SK-N-SH (cell line): ENCODE measurements at regions not wholly inside any gene's neighbourhood (a gene's known extent, or its start where the extent isn't known, plus 50 kb on each side); places are given as distances from the start of the nearest gene placed in this dataset.

Experiments
- CTCF ChIA-PET: fragments of 300-600, 350-600 bp; formaldehyde crosslinking; extraction: SDS; loops from one replicate; lab custom pipeline; 2021; lab: Yijun Ruan, JAX
- POLR2A ChIA-PET: fragments of 350-600 bp; sonication (Branson Sonifier 250); formaldehyde crosslinking; extraction: SDS; loops from one replicate; lab custom pipeline; 2020; ENCODE audit warnings: antibody characterized with exemption, inconsistent platforms; lab: Yijun Ruan, JAX
- DNase-seq: peaks from one replicate; pipeline ENCODE4 v3.0.0; 2012
- H2AFZ ChIP-seq: fragments of 200-600 bp; sonication (generic); 2 replicates; pipeline ENCODE4 v1.8.1; 2016; ENCODE audit warnings: antibody characterized with exemption, mild to moderate bottlenecking, low read depth
- H3F3A ChIP-seq: fragments of 200-600 bp; sonication (generic); replicated peaks from 2 replicates; pipeline ENCODE3; 2016; ENCODE audit warnings: antibody characterized with exemption, mild to moderate bottlenecking; ENCODE audit not compliant: insufficient read depth
- H3K27ac ChIP-seq, 2 experiments: fragments of 200-500 bp in 1 of 2; fragments of 200-600 bp in 1 of 2; sonication (Bioruptor generic) in 1 of 2; sonication (generic), shearing (Covaris generic) in 1 of 2; 2 replicates each; pipeline versions ENCODE4 v1.5.1 to v1.6.1; 2014 to 2016; ENCODE audit warnings: low read depth in 2 of 2, inconsistent platforms in 1 of 2, low read length in 1 of 2, mild to moderate bottlenecking in 1 of 2, mixed read lengths in 1 of 2
- H3K27me3 ChIP-seq: fragments of 200-600 bp; sonication (generic), shearing (Covaris generic); 2 replicates; pipeline ENCODE4 v1.6.1; 2016; ENCODE audit warnings: mixed run types; ENCODE audit not compliant: insufficient read depth
- H3K36me3 ChIP-seq, 2 experiments: fragments of 200-500 bp in 1 of 2; fragments of 200-600 bp in 1 of 2; sonication (Bioruptor generic) in 1 of 2; sonication (generic) in 1 of 2; replicated peaks in 1 of 2; 2 replicates each; pipeline versions ENCODE3 to v1.5.1; 2014 to 2016; ENCODE audit warnings: low read length in 1 of 2, mild to moderate bottlenecking in 1 of 2; ENCODE audit not compliant: insufficient read depth in 2 of 2, control insufficient read depth in 1 of 2
- H3K4me1 ChIP-seq, 2 experiments: fragments of 200-500 bp in 1 of 2; fragments of 200-600 bp in 1 of 2; sonication (Bioruptor generic) in 1 of 2; sonication (generic), shearing (Covaris generic) in 1 of 2; 2 replicates each; pipeline versions ENCODE4 v1.5.1 to v1.6.1; 2014 to 2016; ENCODE audit warnings: low read depth in 1 of 2, low read length in 1 of 2, mixed run types in 1 of 2; ENCODE audit not compliant: insufficient read depth in 2 of 2, control insufficient read depth in 1 of 2
- H3K4me2 ChIP-seq: fragments of 200-600 bp; sonication (generic), shearing (Covaris generic); 2 replicates; pipeline ENCODE4 v1.6.1; 2017; ENCODE audit warnings: mixed run types
- H3K4me3 ChIP-seq, 2 experiments: fragments of 200-500 bp in 1 of 2; fragments of 200-600 bp in 1 of 2; sonication (Bioruptor generic) in 1 of 2; sonication (generic), shearing (Covaris generic) in 1 of 2; 2 replicates each; pipeline versions ENCODE4 v1.5.1 to v1.8.1; 2014 to 2016; ENCODE audit warnings: low read depth in 2 of 2, inconsistent platforms in 1 of 2, low read length in 1 of 2, mild to moderate bottlenecking in 1 of 2, mixed read lengths in 1 of 2, moderate library complexity in 1 of 2
- H3K79me2 ChIP-seq: fragments of 200-600 bp; sonication (generic); 2 replicates; pipeline ENCODE4 v1.8.1; 2017; ENCODE audit warnings: mild to moderate bottlenecking; ENCODE audit not compliant: insufficient read depth
- H3K9ac ChIP-seq: fragments of 200-600 bp; sonication (generic); 2 replicates; pipeline ENCODE4 v1.6.1; 2017; ENCODE audit warnings: mixed run types
- H3K9me2 ChIP-seq: fragments of 200-600 bp; sonication (generic); 2 replicates; pipeline ENCODE4 v1.6.1; 2017; ENCODE audit warnings: mixed run types
- H3K9me3 ChIP-seq: fragments of 200-600 bp; sonication (generic); 2 replicates; pipeline ENCODE4 v1.6.1; 2017; ENCODE audit warnings: mixed run types, mild to moderate bottlenecking, moderate library complexity
- H4K20me1 ChIP-seq: fragments of 200-600 bp; sonication (generic); 2 replicates; pipeline ENCODE4 v1.6.1; 2017; ENCODE audit warnings: mild to moderate bottlenecking, mixed run types; ENCODE audit not compliant: insufficient read depth
- CTCF ChIP-seq: fragments of 200-600 bp; sonication (generic); IDR thresholded peaks from 2 replicates; pipeline ENCODE4 v1.6.1; 2017; ENCODE audit warnings: antibody characterized with exemption, mild to moderate bottlenecking, moderate library complexity
- ELF1 ChIP-seq: IDR thresholded peaks from 2 replicates; pipeline ENCODE4 v1.4.0; 2012
- EZH2phosphoT487 ChIP-seq: fragments of 200-600 bp; sonication (generic); IDR thresholded peaks from 2 replicates; pipeline ENCODE4 v1.6.1; 2017; ENCODE audit warnings: low read depth, mixed run types, mild to moderate bottlenecking, antibody characterized with exemption, moderate library complexity, borderline replicate concordance
- FOSL2 ChIP-seq: IDR thresholded peaks from 2 replicates; pipeline ENCODE4 v1.4.0; 2012; ENCODE audit warnings: low read depth, mild to moderate bottlenecking, moderate library complexity, borderline replicate concordance
- JUND ChIP-seq: IDR thresholded peaks from 2 replicates; pipeline ENCODE4 v1.4.0; 2012
- MXI1 ChIP-seq: IDR thresholded peaks from 2 replicates; pipeline ENCODE4 v1.6.1; 2012; ENCODE audit warnings: mild to moderate bottlenecking, low read depth, low read length, improper control_type of control experiment
- NFIC ChIP-seq: IDR thresholded peaks from 2 replicates; pipeline ENCODE4 v1.4.0; 2012; ENCODE audit warnings: borderline replicate concordance
- NRF1 ChIP-seq: IDR thresholded peaks from 2 replicates; pipeline ENCODE4 v1.6.1; 2012; ENCODE audit warnings: low read depth, mild to moderate bottlenecking, low read length
- POLR2AphosphoS5 ChIP-seq: IDR thresholded peaks from 2 replicates; pipeline ENCODE4 v1.6.1; 2012; ENCODE audit warnings: low read depth, low read length
- RAD21 ChIP-seq: IDR thresholded peaks from 2 replicates; pipeline ENCODE4 v1.6.1; 2012; ENCODE audit warnings: mild to moderate bottlenecking, low read length
- RCOR1 ChIP-seq: fragments of 150-350 bp; IDR thresholded peaks from 2 replicates; pipeline ENCODE4 v1.6.1; 2017; ENCODE audit warnings: antibody characterized with exemption, low read length
- RFX5 ChIP-seq: IDR thresholded peaks from 2 replicates; pipeline ENCODE4 v1.6.1; 2012; ENCODE audit warnings: mild to moderate bottlenecking, improper control_type of control experiment, low read length
- SIN3A ChIP-seq: IDR thresholded peaks from 2 replicates; pipeline ENCODE4 v1.6.1; 2012; ENCODE audit warnings: low read depth, mild to moderate bottlenecking, low read length, moderate library complexity, borderline replicate concordance
- TAF1 ChIP-seq: IDR thresholded peaks from 2 replicates; pipeline ENCODE4 v1.6.1; 2012; ENCODE audit warnings: low read depth, mild to moderate bottlenecking, low read length, moderate library complexity, borderline replicate concordance
- TEAD4 ChIP-seq: IDR thresholded peaks from 2 replicates; pipeline ENCODE4 v1.4.0; 2012; ENCODE audit warnings: mild to moderate bottlenecking, borderline replicate concordance; ENCODE audit not compliant: insufficient read depth
- USF1 ChIP-seq: IDR thresholded peaks from 2 replicates; pipeline ENCODE4 v1.4.0; 2012; ENCODE audit warnings: low read depth, borderline replicate concordance
- USF2 ChIP-seq: fragments of 150-350 bp; IDR thresholded peaks from 2 replicates; pipeline ENCODE4 v1.6.1; 2017; ENCODE audit warnings: antibody characterized with exemption, low read length, low read depth, borderline replicate concordance
- WGBS: methylation state at CpG from one replicate; pipeline ENCODE4 v1.1.6; 2017; ENCODE audit warnings: low lambda C conversion rate; 5-methylcytosine and 5-hydroxymethylcytosine counted together

GRCh38 chr5:116900793-116901192 is 326.2 kb upstream of the SEMA6A start (continued):
- TF ChIP-seq EZH2phosphoT487 (no peak), RAD21 (no peak), ELF1 (no peak)

- H4K20me1 ChIP-seq: no peaks in the 10 kb centered on the region
- H3K4me2 ChIP-seq: no peak overlapping the region
- no peak overlapping the region for H3K27ac ChIP-seq
- no peak overlapping the region for H2AFZ ChIP-seq
- H3K27me3 ChIP-seq: no peaks in the 10 kb centered on the region
- DNase-seq: no peak
- CTCF ChIA-PET: interaction anchor here (1.5 kb wide), 1 partner anchor 13 kb away, joined by 4 read pairs; no protein-coding TSS in a partner anchor
- POLR2A ChIA-PET: no interaction called here
- H3K9me3 ChIP-seq: no peaks in the 10 kb centered on the region
- WGBS: 19% methylated on average over 2 of the region's 2 CpGs
- no peak overlapping the region for H3K4me3 ChIP-seq
- no peak for TF ChIP-seq MXI1
- TF ChIP-seq RFX5: no peak
- TF ChIP-seq JUND: no peak
- no peak for TF ChIP-seq CTCF
- no peak for TF ChIP-seq TAF1
- no peak for TF ChIP-seq POLR2AphosphoS5
- TF ChIP-seq NRF1: no peak
- no peak for TF ChIP-seq USF2
- no peak for TF ChIP-seq FOSL2
- no peak for TF ChIP-seq SIN3A
- no peak for TF ChIP-seq NFIC
- no peak for TF ChIP-seq USF1
- no peak for TF ChIP-seq RCOR1
- no peak for TF ChIP-seq TEAD4
- no peaks in the 10 kb centered on the region for H3K36me3 ChIP-seq
- no peak overlapping the region for H3K9ac ChIP-seq
- no peaks in the 10 kb centered on the region for H3K9me2 ChIP-seq
- H3K4me1 ChIP-seq: no peaks in the 10 kb centered on the region
- no peaks in the 10 kb centered on the region for H3F3A ChIP-seq
- H3K79me2 ChIP-seq: no peaks in the 10 kb centered on the region
These were observed 324.3 kb upstream of the SEMA6A start for GRCh38 chr5:116898917-116899316.
